C1 segment of cervical spinal cord (tissue), 14 donors: ENCODE measurements at regions not wholly inside any gene's neighbourhood (a gene's known extent, or its start where the extent isn't known, plus 50 kb on each side); places are given as distances from the start of the nearest gene placed in this dataset.

Source experiments
- DNase-seq, 14 donors: peaks; one replicate each; lab custom pipeline; 2025; lab: John Stamatoyannopoulos, UW

DNA sequence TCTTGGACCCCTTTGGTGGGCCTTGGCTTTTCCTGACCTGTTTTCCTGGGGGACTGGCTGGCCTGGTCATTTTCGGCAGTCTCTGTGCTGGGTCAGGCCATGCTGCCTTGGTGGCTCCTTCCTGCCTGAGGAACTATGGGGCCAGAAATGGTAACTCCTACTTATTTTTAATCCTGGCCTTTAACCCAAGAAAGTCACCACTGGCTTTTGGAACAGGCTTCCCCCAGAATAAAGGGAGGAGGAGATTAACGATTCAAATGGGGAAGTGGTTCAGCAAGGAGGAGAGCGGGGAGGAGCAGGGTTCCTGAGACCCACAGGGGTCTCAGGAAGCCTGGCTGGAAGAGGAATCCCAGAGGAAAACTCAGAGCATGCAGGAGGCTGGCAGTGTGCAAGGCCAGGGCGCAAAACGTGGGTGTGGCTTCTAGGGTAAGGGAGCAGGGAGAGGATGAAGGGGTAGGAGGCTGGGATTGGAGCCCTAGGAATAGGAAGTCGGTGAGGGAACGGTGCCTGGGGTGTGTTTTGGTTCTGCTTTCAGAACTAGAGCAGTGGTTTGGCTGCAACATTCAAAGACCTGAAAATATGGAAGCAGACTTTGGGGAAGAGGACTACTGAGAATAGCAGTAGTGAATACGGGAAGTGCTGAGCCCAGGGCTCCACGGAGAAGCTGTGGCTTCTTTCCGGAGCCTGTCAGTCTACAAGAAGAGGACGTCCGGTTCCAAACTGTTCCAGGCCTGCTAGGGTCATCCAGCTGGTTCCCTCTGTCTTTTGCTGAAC is 271.1 kb upstream of the KLF4 start:
- DNase-seq: peak in 7 of 14 donors; percentile 24 to 58 (median 29)

- DNase-seq: no peak
Observed at GRCh38 chr9:107759823-107760166, 270.2 kb upstream of the KLF4 start.

DNA sequence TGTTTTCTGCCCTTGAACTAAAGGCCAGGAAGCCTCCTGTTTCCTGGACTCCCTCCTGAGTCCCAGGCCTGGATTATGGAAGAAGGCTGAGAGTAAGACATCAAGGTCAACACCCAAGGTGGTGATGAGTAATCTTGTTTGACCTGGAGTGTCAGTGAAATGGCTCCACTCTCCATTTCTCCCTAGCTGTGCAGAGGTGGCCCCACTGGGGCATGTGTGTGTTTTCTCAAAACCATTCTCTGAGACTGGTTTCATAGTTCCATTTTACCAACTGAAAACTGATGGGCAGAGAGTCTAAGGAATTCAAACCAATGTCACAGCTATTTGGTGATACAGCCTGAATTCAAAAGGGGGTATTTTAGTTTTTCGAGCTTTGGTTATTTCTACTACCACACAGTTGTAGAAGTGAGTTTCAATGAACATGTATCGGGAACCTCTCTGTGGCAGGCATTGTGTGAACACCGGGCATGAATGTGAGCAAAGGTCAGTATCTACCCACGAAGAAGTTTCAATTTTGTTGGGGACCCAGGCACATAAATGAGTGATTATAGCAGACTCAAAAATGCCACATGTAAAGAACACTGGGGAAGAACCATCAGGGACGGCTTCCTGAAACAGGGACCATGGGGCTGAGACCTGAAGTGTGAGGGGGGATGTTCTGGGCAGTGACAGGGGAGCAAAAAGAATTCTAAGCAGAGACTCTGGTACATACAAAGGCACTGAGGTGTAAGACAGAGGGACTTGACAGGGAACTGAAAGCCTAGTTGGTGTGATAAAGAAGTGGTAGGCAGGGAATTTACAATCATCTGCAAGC is 269.6 kb upstream of the KLF4 start:
- no peak for DNase-seq

DNA sequence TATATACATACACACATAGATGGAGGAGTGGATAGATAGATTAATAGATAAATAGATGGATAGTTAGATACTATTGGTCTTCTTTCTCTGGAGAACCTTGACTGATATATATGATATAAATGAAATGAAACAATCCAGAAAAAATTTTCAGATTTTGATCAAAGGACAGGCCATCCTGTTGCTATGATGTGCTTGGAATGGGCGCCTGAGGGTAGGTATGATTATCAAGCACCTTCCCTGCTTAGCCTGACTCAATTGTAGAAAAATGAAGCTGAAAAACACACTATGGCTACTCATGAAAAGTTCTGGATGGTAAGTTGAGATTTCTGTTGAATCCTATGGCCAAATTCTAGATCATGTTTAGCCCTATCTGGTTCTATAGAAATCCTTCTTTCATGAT is 266.5 kb upstream of the KLF4 start:
- no peak for DNase-seq

DNA sequence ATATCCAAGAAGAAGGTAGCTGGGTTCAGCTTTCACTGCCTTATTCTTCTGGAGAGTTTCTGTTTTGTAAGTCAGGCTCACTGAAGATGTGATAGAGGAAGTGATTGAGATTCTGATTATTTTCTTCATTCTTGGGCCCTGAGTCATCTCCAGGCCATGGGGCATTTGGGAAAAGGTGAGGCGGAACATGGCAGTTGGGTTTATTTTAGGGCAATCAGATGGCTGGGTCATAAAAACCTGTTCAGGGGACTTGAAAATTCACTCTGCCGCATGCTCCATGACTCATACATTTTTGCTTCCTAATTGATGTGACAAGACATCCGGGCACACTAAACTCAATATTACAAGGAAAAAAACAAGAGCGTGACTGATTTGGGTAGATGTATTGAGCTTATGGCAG is 265.7 kb upstream of the KLF4 start:
- no peak for DNase-seq

- no peak for DNase-seq
Observed at GRCh38 chr9:107751567-107752210, 262.1 kb upstream of the KLF4 start.

DNA sequence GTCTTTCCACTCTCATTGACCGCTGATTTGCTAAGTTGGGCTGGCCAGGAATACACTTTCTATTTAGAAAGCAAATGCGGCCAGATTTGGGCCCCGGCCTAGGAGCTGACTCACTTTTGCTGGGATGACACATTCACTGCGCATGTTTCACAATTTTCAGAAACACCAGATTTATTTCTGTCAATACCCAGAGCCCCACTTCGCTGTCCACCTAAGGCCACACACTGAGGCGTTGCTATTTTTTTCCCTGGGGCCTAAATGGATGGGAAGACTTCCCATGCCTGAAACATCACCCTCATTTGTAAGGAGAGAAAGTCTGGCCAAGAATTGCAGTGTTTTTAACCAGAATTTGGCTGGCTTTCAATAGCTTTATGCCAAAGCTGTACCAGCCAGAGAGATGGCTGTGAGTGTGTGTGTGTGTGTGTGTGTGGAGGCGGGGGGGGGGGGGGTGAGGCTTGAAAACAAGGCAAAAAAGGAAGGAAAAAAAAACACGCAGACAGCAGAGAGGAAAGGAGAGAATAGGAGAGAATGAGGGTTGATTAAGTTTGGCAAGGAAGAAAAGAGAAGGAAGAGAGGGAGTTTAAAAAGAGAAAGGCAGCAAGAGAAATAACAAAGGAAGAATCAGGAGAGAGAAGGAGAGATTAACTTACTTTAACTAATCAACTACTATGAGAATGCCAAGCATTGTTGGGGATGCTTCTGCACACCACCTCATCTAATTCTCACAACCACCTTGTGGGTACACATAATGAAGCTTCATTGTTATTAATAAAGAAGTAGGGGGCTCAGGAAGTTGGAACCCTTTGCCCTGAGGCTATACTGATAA is 261.4 kb upstream of the KLF4 start:
- peak in 12 of 14 donors; percentile 29 to 85 (median 70) for DNase-seq

GRCh38 chr9:107749787-107750444 is 260.3 kb upstream of the KLF4 start:
- DNase-seq: peak in 12 of 14 donors; percentile 20 to 88 (median 78)

DNA sequence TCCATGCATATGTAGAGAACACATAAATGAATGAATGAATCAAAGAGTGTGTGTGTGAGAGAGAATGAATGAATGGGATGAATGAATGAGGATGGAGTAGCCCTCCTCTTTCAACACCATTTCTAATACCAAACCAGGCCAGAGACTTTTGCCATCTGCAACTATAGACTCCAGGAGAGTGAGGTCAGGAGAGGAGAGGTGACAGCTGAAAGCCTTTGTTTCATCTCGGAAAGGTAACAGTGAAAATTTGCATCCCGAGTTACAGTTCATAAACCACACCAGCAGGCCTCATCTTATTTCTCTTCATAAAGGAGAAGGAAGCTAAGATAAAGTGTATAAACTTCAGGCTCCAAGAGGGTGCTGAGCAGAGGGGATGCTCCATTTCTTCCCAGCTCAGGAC is 255.3 kb upstream of the KLF4 start:
- DNase-seq: no peak

- no peak for DNase-seq
Observed at GRCh38 chr9:107742531-107743309, 253.2 kb upstream of the KLF4 start.

DNA sequence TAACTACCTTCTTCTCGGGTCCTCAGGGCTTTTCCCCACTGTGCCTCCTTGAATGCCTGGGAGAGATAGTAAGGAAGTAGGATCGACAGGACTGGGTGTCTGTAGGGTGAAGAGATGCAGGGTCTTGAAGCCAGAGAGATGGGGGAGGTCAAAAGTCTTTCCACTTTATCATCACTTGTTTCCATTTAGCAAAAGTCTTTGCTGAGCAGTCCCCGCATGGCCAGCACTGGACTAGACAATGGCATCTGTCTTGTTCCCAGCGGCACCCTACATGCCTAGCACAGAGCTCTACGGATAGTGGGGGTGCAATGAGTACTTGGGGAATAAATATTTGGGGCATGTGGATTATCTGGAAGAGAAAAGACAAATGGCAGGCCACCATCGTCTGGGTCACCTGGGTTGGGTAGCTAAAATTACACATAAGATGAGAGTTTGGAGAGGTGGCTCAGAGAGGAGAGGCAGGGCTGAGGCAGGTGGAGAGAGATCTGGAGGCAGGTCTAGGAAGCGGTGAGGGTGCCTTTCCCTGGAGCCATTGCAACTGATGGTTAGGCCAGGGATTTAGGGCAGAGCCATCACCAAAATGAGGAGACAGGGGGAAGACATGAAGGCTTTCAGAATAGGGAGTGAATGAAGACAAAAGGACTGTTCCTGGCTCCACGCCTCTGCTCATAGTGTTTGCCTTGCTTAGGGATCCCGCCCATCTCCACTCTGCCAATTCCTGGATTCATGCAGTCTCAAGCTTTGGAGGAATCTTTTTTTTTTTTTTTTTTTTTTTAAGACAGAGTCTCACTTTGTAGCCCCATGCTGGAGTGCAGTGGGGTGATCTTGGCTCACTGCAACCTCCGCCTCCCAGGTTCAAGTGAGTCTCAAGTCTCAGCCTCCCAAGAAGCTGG is 250.8 kb upstream of the KLF4 start:
- DNase-seq: peak in 2 of 14 donors; percentile 15 to 37

DNA sequence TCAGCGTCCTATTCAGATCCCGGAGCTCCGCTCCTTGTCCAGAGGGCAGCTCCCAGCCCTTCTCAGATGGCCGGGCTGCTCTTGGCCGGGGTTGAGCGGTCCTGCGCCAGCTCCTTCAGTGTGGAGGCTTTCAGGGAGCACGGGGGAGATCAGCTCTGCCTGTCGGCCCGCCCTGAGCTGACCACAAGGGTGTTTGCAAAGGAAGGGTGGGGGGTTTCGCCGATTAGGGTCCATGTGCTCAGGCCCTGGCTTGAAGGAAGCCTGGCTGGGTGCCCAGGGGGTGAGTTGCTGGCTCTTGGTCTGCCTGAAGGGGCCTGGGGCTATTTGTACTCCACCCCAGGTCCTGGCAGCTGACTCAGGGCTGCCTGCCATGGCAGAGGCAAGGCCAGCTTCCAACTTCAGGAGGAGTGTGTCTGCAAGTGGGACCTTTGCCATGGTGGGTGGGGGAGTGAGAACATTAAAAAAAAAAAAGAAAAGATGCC is 250.1 kb upstream of the KLF4 start:
- peak in 11 of 14 donors; percentile 12 to 67 (median 42) for DNase-seq

GRCh38 chr9:107738789-107739188 is 249.2 kb upstream of the KLF4 start:
- DNase-seq: no peak

DNA sequence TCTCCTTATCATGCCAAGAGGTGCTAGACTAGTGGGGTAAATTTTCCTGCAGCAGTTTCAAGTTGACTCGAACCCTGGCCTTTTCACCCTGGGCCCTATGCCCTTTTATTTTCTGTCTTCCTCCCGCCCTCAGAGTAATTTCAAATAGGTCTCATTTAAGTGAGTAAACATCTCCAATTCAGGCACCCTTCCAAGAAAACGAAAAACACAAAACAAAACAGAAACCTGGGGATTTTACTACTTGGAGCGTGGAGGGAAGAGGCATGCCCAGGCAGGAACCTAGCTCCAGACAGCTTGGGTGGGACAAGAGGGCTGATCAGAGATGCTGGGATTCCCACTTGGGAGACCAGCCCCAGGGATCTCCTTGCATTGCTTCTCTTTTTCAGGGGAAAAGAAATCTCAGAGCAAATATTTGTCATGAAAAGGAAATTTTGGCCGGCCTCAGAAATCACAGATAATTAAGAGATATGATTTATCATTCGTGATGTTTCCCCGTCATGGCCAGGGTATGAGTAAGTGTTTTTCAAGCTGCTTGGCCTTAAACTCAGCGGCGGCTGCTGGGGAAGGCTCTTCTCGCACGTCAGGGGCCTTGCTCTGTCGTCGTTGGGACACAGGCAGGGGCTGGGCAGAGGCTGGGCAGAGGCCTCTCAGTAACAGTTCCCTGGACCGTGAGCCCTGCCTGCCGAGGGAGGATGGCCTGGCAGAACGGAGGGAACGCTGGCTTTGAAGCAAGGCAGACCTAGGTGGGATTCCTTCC is 248.6 kb upstream of the KLF4 start:
- DNase-seq: no peak

DNA sequence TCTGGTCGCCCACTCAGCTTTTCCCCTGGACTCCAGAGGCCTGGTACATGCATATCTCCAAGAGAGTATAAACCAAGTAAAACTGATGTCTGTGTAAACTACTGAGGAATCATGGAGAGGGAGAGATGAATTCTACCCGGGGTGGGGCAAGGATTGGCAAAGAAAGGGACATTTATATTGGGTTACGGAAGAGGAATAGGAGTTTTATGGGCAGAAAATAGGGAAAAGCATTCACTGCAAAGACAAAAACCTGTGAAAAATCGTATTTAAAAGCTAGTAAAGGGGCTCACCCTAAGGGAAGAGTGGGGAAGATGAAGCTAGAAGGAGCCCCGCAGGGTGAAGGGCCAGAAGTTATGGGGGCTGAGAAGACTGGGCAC is 248.0 kb upstream of the KLF4 start:
- no peak for DNase-seq

GRCh38 chr9:107735821-107736220 is 246.3 kb upstream of the KLF4 start:
- DNase-seq: no peak

GRCh38 chr9:107734256-107735013 is 244.9 kb upstream of the KLF4 start:
- no peak for DNase-seq

- peak in 6 of 14 donors; percentile 11 to 48 (median 20) for DNase-seq
Observed at GRCh38 chr9:107733523-107733894, 243.9 kb upstream of the KLF4 start.
